DMS 273 (cell line): ENCODE measurements at regions not wholly inside any gene's neighbourhood (a gene's known extent, or its start where the extent isn't known, plus 50 kb on each side); places are given as distances from the start of the nearest gene placed in this dataset.

Experiments
- DNase-seq: peaks from one replicate; lab custom pipeline; 2025; ENCODE audit not compliant: unreplicated experiment; lab: John Stamatoyannopoulos, UW

DNA sequence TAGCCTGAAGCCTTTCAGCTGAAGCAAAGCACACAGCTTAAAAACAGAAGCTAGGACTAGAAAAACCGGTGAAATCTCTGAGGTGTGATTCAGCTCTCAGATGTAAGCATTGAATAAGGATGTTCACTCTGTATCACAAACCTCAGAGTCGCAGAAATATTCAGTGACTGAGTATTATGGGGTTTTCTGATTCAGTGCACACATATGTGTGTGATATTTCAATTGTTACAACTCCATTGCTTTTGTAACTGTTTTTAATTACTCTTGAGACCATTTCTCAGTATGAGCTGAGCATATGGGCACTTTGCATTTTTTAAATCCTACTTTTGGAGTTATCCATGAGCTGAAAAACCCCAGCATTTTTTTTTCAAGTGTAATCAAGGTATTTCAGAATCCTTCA is 868.8 kb downstream of the NTRK3 start:
- DNase-seq, result no peak

DNA sequence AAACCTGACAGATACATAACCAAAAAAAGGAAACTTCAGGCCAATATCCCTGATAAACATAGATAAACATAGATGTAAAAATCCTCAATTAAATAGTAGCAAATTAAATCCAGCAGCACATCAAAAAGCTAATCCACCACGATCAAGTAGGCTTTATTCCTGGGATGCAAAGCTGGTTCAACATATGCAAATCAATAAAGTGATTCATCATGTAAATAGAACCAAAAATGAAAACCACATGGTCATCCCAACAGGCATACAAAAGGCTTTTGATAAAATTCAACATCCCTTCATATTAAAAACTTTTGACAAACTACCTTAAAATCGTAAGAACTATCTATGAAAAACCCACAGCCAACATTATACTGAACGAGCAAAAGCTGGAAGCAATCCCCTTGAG is 882.2 kb downstream of the NTRK3 start:
- DNase-seq, result no peak

DNA sequence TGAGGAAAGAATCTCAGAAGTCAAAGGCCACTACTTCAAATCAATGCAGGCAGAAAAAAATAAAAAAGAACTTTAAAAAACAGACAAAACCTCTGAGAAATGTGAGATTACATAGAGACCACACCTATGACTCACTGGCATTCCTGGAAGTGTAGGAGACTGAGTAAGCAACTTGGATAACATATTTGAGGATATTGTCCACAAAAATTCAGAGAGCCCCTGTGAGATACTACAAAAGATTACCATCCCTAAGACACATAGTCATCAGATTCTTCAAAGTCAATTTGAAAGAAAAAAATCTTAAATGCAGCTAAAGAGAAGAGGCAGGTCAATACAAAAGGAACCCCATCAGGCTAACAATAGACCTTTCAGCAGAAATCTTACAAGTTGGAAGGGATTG is 887.3 kb downstream of the NTRK3 start:
- no peak for DNase-seq

DNA sequence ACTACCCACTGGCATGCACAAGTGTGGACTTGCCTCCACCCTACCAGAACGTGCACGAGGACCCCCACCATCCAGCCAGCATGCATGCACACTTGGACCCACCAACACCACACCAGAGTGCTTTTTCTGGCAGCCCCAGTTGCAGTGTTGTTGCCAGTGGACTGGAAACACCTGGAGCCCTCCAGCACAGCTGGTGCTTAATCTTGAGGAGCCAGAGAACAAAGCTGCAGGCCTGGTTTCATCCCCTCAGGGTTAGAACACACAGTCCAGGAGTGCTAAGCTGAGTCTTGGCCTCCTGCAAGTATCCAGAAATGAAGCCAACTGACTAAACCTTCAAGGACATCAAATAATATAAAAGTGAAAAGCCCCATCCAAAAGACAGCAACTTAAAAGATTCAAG is 888.0 kb downstream of the NTRK3 start:
- no peak for DNase-seq

DNA sequence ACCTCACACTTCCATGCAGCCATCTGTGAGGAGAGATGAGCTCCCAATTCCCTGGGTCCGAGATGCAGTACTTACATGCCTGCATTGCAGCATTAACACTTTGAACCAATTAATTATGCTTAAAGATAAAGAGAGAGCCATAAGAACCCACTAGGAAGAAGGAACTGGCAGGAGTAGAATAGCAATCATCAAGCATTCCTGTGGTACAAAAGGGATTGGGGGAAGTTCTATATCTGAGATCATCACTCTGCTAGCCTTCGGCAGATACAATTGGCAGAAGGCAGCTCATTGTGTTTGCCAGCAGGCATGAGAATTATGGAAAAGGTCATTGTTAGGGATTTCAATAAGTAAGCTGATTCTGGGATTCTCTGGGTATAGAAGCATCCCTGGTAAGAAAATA is 891.4 kb downstream of the NTRK3 start:
- DNase-seq, result no peak

DNA sequence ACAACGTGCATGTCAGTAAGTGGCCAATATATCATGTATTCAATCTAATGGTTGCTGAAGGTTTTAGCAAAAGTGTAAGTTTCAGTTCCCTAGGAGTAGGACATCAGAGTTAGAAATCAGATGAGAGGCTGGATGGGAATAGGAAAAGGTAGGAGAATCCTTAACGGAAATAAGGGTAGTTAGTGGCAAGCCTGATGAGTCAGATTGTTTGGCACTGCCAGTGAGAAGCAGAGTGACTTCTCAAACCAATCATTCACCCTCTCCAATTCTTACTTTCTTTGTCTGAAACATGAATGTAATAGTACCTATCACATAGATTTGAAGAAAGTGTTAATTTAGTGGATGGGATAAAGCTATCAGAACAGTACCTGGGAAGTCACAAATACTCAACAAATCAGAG is 894.0 kb downstream of the NTRK3 start:
- DNase-seq, result no peak

DNA sequence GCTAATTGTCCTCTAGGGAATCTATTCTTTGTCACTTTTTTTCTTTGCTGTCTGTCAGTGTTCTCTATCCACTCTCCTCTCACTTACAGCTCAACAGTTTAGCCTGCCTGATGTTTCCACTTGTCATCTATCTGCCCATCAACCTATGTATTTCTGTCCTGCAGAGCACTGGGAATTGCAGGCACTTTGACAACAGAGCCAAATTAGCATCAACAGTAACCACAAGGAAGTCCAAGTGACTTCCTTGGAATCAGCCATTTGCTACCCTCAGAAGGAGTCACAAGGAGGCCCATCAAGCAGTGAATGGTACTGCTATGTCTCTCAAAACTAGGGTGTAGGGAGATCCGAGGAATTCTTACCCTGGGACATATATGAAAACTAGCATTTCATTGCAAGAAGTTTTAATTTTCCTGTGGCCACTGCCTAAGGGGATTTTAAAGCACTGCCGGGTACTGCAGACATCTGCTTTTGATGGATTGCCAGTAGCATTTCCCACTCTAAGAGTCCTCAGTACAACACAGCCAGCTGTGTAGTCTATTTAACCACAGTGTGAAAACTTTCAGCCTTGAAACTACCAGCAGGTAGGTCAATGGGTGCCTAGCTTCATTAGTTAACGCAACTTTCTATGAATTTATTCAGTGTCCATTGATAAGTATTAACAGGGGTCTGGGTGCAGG is 898.8 kb downstream of the NTRK3 start:
- DNase-seq, result no peak

DNA sequence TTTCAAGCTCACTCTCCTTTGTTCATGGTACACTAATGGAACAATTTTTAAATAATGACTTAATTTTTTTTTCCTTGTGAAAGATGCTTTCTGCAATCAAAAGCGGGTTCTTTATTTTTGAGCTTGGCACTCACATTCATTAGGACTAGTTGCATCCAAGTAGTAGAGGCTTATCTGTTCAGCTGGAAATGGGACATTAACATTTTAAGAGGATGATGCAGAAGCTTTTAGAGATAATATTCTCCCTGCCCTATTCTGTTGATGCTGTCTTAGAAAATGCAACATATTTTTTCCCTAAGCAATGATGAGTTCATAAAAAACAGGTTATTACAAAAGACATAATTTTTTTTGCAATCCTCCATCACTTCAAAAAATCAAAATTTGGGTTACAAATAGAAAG is 900.6 kb downstream of the NTRK3 start:
- DNase-seq, result no peak

DNA sequence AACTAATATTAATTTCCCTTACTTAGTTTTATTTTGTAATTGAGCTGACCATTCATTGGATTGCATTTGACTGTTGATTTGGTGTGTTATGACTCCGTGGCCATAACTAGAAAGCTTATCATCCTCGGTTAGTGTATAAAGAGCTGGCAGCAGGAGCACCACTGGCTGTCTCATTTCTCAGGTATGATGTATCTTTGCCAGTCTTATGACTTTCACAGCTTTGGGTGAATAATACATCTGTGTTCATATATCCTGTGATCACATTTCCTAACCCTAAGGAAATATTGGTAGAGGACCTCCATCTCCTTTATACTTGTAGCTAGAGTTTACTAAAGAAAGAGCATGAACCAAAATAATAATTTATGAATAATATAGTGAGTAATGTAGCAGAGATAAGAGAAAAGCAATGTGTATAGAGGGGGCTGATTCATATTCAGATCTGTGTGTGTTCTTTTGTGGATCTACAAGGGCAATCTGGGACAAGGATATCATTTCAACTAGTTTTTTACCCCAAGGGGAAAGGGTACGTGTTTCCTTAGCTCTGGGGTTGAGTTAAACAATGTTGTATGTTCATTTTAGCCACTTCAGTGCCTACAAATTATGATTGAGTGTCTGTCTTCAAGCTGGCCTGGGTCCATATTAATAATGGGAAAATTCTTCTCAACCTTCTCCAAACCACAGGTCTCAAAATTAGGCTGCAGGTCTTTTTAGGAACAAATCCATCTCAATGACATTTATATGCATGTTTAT is 901.7 kb downstream of the NTRK3 start:
- DNase-seq, result no peak

DNA sequence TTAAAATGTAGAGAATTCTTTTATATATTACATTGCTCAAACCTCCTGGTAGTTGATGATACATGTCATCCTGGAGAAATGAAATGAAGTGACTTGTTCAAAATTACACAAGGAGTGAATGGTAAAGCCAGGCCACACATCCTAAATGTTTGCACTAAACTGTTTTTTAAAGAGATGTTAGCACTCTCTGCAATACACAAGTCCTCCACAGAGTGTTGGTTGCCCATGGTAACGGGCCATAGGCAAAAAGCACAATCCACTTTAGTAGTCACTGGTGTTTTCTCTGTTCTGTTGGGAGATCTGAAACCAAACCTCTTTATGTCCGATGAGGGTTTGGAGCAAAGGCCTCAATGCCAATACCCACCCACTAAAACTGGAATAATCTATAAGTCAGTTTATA is 907.4 kb downstream of the NTRK3 start:
- peak; percentile 47 for DNase-seq

DNA sequence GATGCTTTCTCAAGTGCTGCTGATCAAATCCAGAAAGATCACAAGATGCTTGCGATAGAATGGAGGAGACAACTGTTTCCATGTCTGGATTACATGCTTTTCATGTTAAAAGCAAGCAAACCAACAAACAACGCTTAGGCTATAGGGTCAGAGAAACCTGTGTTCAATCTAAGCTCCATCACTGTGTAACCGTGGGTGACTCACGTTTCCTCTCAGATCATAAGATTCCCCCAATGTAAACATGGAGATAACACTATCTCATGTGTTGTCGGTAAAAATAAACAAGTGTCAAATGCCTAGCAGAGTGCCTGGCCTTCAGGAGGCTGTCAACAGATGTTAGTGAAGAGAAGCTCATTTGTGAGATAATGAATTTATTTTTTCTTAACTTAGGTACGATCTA is 907.8 kb downstream of the NTRK3 start:
- DNase-seq, result no peak

DNA sequence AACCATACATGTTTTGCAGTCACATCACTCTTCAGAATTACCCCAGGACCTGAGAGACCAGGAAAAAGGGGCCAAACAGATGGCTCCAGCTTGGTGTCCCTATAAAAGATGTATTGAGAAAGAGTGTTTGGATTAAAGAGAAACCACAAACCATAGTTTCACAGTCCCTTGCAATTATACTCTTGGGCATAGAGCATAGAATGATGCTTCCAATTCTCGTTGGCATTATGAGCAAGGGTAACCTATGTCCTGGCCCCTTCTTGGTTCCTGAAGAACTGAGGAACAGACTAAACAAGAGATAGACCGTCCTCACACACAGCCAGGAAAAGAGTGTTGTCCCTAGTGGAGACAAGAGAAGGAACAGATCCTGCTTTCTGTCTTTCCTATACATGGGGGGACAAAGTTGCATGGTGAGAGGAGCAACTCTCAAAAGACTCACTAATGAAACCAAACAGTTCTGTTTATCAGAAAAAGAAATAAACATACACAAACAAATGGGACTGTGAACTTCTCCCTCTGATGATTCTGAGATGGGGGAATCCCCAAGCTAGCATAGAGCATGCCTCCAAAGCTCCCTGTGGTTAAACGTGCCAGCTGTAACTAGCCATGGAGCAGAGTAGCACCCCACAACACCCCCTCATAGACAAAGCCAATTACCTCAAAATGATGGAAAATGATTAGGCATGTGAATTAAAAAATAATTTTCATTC is 908.6 kb downstream of the NTRK3 start:
- no peak for DNase-seq

DNA sequence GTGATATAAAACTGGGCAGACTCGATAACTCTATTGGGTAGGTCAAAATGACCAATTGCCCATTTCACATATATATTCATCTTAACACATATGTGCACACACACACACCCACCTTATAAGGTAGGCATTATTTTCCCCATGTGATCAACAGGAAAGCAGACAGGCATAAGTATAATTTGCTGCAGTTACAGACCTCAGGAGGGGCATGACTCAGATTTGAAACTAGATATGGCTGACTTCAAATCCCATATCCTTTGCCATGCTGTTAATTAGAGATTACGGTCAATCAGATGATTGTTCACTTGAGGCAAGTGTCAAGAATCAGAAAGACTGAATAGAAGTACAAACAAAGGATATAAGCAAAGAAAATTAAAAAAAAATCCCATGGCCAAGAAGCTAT is 910.6 kb downstream of the NTRK3 start:
- no peak for DNase-seq

DNA sequence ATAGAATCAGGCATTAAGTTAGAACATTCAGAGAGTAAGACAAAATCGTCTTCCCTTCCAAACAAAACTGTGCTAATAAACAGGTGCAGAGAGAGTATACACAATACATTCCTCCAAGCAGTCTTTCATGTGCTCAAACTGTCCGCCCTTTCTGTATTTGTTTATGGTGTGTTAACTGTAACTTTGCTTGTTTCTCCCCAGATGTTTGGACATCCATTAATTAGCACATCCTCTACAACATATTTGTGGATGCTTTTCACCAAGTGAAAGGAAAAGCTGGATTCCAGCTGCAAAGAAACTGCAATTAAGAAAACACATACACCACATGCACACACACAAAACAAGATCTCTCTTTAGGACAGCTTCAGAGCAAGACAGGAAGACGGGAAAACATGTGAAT is 912.6 kb downstream of the NTRK3 start:
- no peak for DNase-seq

DNA sequence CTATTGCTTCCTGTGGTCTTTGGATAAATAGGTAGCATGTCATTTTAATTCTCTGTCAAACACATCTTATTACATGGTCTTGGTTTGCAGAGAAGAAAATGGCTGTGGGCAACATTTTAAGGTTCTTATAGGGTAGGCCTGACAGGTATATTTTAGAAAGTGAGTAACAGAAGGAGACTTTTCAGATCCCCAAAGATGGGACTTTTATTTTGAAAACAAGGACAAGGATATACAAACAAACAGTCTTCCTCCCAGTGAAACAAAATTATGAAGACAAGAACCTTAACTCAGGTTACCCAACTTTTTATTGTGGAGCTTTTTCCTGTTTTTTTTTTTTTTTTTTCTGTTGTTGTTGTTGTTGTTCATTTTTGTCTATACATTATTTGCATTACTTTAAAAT is 916.2 kb downstream of the NTRK3 start:
- no peak for DNase-seq

DNA sequence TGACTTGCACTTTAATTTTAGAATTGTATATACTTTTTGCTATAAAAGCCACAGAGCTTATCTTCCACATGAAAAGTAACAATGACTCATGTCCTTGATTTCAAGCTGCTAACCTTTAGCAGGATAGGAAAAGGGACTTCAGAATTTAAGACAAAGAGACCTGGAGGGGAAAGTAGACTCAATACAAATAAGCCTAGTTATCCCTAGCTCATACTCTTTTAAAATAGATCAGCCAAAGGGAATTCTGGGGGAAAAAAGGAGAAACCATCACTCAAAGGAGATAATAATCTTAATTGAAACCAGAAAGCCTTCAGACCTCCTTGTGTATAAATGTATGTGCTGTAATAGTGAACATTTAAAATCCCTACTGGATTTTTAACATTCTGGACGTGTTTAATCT is 930.3 kb downstream of the NTRK3 start:
- no peak for DNase-seq

DNA sequence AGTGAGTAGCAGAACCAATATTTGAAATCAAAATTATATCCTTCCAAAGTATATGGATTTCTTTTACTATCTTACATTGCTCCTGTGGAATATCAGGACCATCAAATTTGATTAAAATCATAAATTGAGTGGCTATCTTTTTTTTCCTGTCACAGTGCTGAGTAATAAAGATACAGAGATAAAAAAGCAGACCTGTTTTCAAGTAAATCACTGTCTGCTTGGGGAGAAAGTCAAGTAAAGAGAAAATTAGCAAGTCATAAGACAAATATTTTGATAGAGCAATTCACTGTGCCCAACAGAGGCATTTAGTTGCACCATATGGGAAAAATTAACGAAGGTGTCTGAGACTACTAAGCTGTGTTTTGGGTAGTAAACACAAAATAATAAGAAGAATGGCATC is 933.7 kb downstream of the NTRK3 start:
- DNase-seq, result no peak

DNA sequence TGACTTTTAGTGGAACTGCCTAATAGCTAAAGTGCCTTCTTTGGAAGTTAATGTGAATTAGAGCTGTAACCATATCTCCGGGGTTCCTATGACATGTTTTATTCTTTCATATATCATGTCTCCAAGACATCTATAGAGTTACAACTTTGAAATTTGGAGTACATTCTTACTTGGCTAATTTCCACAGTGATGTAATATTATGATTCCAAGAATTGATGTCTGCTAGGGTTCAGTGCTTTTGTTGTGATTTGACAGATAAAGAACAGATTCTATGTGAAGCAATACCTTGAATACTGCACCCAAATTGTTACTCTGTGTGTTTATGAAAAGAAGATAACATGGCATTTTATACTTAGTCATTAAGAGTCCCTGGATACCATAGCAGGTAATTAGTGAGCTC is 934.3 kb downstream of the NTRK3 start:
- DNase-seq, result no peak

DNA sequence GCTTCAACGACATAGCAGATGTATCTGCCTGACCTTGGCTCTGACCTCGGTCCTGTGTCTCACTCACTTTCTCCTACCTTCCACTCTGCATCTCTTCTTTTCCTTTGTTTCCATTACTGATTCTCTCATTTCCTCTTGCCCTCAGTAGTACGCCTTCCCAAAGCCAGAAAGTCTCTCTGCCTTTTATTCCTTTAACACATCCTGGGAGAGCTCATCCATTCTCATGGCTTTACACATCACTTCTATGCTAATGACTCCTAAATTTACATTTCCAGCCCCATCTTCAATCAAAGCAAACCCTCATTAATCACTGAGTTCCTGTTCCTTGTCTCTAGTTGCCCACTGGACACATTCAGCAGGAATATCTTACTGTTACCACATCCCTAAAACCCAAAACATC is 938.6 kb downstream of the NTRK3 start:
- DNase-seq, result no peak

DNA sequence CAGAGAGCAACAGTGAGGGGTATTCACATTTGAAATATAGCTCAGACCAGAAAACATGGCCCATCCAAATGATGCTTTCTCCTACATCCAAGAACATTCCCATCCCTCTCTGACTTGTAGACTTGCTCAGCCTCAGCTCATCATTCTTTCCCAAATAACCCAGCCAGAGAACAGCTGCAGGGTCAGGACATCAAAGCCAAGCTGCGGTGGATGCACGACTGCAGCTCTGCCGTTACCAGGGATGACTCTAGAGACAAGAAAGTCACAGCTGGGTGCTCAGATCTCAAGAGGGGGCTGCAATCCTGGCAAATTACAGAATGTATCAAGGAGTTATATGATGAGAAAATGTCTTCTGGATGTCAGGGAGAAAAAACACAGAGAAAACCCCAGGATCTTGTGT is 944.3 kb downstream of the NTRK3 start:
- DNase-seq, result peak; percentile 0

DNA sequence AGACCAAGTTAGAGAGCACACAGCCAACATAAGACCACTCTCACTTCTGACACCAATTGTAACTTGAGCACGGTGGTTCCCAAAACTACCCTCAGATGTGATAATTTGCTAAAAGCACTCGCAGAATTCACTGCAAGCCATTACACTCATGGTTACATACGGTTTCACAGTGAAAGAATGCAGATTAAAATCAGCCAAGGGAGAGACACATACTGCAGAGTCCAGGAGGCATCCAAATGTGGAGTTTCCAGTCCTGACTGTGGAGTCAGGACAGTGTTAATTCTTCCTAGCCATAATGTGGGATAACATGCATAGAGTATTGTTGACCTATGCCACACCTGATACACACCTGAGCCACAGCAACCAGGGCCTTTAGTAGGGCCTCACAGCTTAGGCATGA is 956.4 kb downstream of the NTRK3 start:
- DNase-seq, result no peak

DNA sequence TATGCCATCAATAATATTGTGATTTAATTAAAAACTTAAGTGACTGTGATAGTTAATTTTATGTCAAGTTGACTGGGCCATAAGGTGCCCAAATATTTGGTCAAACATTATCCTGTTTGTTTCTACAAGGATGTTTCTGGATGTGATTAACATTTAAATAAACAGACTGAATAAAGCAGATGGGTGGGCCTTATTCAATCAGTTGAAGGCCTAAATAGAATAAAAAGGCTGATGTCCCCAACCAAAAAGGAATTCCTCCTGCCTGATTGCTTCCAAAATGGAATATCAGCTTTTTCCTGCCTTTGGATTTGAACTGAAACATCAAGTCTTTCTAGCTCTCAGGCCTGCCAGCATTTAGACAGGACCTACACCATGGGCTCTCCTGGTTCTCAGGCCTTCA is 961.7 kb downstream of the NTRK3 start:
- no peak for DNase-seq
